ENCODE measurements at regions not wholly inside any gene's neighbourhood (a gene's known extent, or its start where the extent isn't known, plus 50 kb on each side); places are given as distances from the start of the nearest gene placed in this dataset.

GRCh38 chr7:7112868-7113267 is 69.5 kb upstream of the C1GALT1 start:
- no peak for TF ChIP-seq EZH2 (IDR thresholded peaks at IDR 0.05; ENCODE audit: insufficient read depth, poor library complexity, severe bottlenecking)
- TF ChIP-seq EZH2phosphoT487 (IDR thresholded peaks at IDR 0.05; ENCODE audit: insufficient read depth, low read depth) = no peak

All from GM23248 (cell line).